ENCODE measurements at regions not wholly inside any gene's neighbourhood (a gene's known extent, or its start where the extent isn't known, plus 50 kb on each side); places are given as distances from the start of the nearest gene placed in this dataset.

DNA sequence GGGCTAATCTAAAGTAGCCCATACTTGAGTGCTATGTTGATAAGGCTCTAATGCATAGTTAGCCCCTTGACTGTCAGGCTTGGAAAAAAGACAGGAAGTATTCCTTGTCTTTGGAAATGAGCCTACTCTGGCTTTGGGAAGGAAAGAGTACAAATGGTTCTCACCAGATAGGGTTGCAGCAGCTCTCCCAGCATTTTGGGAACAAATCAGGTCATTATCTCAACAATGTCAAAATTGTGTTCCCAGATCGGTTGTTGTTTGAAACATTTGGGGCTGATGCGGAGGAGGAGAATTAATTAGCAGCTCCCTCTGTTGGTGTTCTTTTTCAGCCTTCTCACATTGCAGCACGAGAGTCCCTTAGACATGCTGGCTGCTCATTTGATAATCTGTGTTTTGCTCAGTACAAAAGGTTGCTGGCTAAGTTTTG, 294.7 kb upstream of the DMRT1 start:
- H3K4me2 ChIP-seq (ENCODE audit: low read length) = peak overlapping the region; percentile 65
- TF ChIP-seq, protein P1, sequence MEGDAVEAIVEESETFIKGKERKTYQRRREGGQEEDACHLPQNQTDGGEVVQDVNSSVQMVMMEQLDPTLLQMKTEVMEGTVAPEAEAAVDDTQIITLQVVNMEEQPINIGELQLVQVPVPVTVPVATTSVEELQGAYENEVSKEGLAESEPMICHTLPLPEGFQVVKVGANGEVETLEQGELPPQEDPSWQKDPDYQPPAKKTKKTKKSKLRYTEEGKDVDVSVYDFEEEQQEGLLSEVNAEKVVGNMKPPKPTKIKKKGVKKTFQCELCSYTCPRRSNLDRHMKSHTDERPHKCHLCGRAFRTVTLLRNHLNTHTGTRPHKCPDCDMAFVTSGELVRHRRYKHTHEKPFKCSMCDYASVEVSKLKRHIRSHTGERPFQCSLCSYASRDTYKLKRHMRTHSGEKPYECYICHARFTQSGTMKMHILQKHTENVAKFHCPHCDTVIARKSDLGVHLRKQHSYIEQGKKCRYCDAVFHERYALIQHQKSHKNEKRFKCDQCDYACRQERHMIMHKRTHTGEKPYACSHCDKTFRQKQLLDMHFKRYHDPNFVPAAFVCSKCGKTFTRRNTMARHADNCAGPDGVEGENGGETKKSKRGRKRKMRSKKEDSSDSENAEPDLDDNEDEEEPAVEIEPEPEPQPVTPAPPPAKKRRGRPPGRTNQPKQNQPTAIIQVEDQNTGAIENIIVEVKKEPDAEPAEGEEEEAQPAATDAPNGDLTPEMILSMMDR (IDR thresholded peaks at IDR 0.05; ENCODE audit: low read depth, low read length) = peak; percentile 41
- no peak for TF ChIP-seq EZH2phosphoT487 (IDR thresholded peaks at IDR 0.05; ENCODE audit: low read depth)
- no peaks in the 10 kb centered on the region for H3K9me3 ChIP-seq (ENCODE audit: insufficient read depth, low read length)
- H4K20me1 ChIP-seq (ENCODE audit: insufficient read depth, low read length) = no peaks in the 10 kb centered on the region
- no peaks in the 10 kb centered on the region for H3K36me3 ChIP-seq (replicated peaks; ENCODE audit: low read depth, low read length)
- peak overlapping the region; percentile 75 for H2AFZ ChIP-seq (ENCODE audit: low read depth, low read length)
- no peaks in the 10 kb centered on the region for H3K79me2 ChIP-seq (ENCODE audit: low read length)
- H3K27me3 ChIP-seq (ENCODE audit: low read depth, low read length) = no peaks in the 10 kb centered on the region
- H3K4me1 ChIP-seq (ENCODE audit: low read length) = no peaks in the 10 kb centered on the region
- no peak overlapping the region for H3K27ac ChIP-seq (ENCODE audit: low read length)
- peak overlapping the region; percentile 61 for H3K4me3 ChIP-seq (ENCODE audit: low read length)
- peak overlapping the region; percentile 24; the same call in 1 of the 2 replicates for H3K9ac ChIP-seq (ENCODE audit: low read length)

DNA sequence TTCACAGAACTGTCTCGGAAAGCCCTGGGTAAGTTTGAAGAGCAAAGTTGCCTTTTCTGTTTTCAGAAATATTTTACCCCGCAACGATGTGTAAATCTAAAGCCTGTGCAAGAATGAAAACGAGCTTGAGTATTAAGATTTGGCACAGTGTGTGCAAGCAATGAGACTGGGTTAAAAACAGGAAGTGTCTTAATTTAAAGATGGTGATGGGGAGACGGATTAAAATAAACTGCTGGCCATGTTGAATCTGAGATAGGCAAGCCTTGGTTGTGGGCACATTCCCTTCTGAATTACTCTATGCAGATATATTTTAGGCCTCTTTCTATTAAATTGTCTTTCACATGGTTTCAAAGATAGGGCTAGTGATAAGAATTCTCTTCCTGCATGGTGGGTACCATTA, 294.2 kb upstream of the DMRT1 start:
- peak overlapping the region; percentile 24; the same call in 1 of the 2 replicates for H3K9ac ChIP-seq (ENCODE audit: low read length)
- peak overlapping the region; percentile 65 for H3K4me2 ChIP-seq (ENCODE audit: low read length)
- no peaks in the 10 kb centered on the region for H4K20me1 ChIP-seq (ENCODE audit: insufficient read depth, low read length)
- H3K9me3 ChIP-seq (ENCODE audit: insufficient read depth, low read length) = no peaks in the 10 kb centered on the region
- no peak for TF ChIP-seq EZH2phosphoT487 (IDR thresholded peaks at IDR 0.05; ENCODE audit: low read depth)
- H3K4me3 ChIP-seq (ENCODE audit: low read length) = peak overlapping the region; percentile 61
- no peaks in the 10 kb centered on the region for H3K36me3 ChIP-seq (replicated peaks; ENCODE audit: low read depth, low read length)
- H3K79me2 ChIP-seq (ENCODE audit: low read length) = no peaks in the 10 kb centered on the region
- peak overlapping the region; percentile 75 for H2AFZ ChIP-seq (ENCODE audit: low read depth, low read length)
- H3K4me1 ChIP-seq (ENCODE audit: low read length) = no peaks in the 10 kb centered on the region
- H3K27me3 ChIP-seq (ENCODE audit: low read depth, low read length) = no peaks in the 10 kb centered on the region
- H3K27ac ChIP-seq (ENCODE audit: low read length) = no peak overlapping the region

DNA sequence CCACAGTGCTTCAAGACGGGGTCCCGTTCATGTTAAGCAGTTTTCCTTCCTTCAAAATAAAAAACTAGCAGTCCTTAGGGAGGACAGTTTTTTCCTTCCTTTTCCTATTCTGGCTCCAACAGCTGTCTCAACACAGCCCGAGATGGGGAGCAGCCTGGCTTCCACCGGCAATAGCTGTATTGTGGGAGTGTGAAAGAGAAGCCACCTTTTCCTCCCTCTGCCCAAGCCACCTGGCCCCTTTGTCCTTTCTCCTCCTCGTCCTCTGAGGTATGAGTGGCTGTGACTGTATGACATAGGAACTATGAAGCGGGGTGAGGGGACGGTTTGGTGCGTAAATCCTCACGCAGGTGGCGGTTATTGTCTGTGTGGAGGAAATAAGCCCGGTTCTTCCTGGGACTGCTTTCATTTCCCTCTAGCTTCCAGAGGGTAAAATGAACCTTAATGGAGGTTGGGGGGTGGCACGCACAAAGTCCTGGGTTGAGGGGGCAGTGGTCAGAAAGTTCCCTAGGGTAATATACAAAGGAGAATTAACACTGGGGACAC, 292.0 kb upstream of the DMRT1 start:
- Histone ChIP-seq H3K9me3 (ENCODE audit: insufficient read depth, low read length) (no peaks in the 10 kb centered on the region), H2AFZ (ENCODE audit: low read depth, low read length) (no peak overlapping the region), H3K4me2 (ENCODE audit: low read length) (no peak overlapping the region), H3K4me3 (ENCODE audit: low read length) (no peak overlapping the region), H3K79me2 (ENCODE audit: low read length) (no peaks in the 10 kb centered on the region), H3K27ac (ENCODE audit: low read length) (no peak overlapping the region), H3K9ac (ENCODE audit: low read length) (no peak overlapping the region), H3K27me3 (ENCODE audit: low read depth, low read length) (no peaks in the 10 kb centered on the region), H4K20me1 (ENCODE audit: insufficient read depth, low read length) (no peaks in the 10 kb centered on the region), H3K4me1 (ENCODE audit: low read length) (no peaks in the 10 kb centered on the region), H3K36me3 (replicated peaks; ENCODE audit: low read depth, low read length) (no peaks in the 10 kb centered on the region)
- TF ChIP-seq EZH2phosphoT487 (IDR thresholded peaks at IDR 0.05; ENCODE audit: low read depth) = no peak
- TF ChIP-seq, protein P1 (IDR thresholded peaks at IDR 0.05; ENCODE audit: low read depth, low read length) = no peak

DNA sequence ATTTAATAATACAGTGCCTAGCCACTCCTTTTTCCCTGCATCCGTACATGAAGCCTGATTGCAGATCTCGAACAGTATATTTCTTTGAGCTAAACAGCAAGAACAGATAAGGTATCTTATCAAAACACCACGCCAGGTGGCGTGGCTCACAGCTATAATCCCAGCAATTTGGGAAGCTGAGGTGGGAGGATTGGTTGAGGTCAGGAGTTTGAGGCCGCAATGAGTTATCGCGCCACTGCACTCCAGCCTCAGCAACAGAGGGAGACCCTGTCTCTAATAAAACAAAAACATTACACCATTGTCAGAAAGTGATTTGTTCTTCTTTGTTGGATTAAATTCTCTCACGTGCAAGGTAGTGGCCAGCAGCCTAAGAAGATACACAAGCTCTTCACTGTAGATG, 291.2 kb upstream of the DMRT1 start:
- H3K27ac ChIP-seq (ENCODE audit: low read length) = no peak overlapping the region
- H2AFZ ChIP-seq (ENCODE audit: low read depth, low read length) = no peak overlapping the region
- H3K4me1 ChIP-seq (ENCODE audit: low read length) = no peaks in the 10 kb centered on the region
- H3K27me3 ChIP-seq (ENCODE audit: low read depth, low read length) = no peaks in the 10 kb centered on the region
- no peak overlapping the region for H3K4me2 ChIP-seq (ENCODE audit: low read length)
- no peak overlapping the region for H3K4me3 ChIP-seq (ENCODE audit: low read length)
- H4K20me1 ChIP-seq (ENCODE audit: insufficient read depth, low read length) = no peaks in the 10 kb centered on the region
- no peaks in the 10 kb centered on the region for H3K9me3 ChIP-seq (ENCODE audit: insufficient read depth, low read length)
- H3K36me3 ChIP-seq (replicated peaks; ENCODE audit: low read depth, low read length) = no peaks in the 10 kb centered on the region
- no peaks in the 10 kb centered on the region for H3K79me2 ChIP-seq (ENCODE audit: low read length)
- H3K9ac ChIP-seq (ENCODE audit: low read length) = no peak overlapping the region
- TF ChIP-seq, protein P1 (IDR thresholded peaks at IDR 0.05; ENCODE audit: low read depth, low read length) = no peak
- no peak for TF ChIP-seq EZH2phosphoT487 (IDR thresholded peaks at IDR 0.05; ENCODE audit: low read depth)

Measured in OCI-LY3 (cell line).